DMS 273 (cell line): ENCODE measurements at regions not wholly inside any gene's neighbourhood (a gene's known extent, or its start where the extent isn't known, plus 50 kb on each side); places are given as distances from the start of the nearest gene placed in this dataset.
"Not testable (repeated sequence)": the region's sequence is repeated elsewhere in the genome, so short reads cannot be mapped to it uniquely, and the experiment has no call there.

Experiments used
- DNase-seq: peaks from one replicate; lab custom pipeline; 2025; ENCODE audit not compliant: unreplicated experiment; lab: John Stamatoyannopoulos, UW

- no peak for DNase-seq
Observed at GRCh38 chr20:58043236-58044140, 185.0 kb downstream of the ANKRD60 start.

- no peak for DNase-seq
Observed at GRCh38 chr20:58042591-58042990, 185.9 kb downstream of the ANKRD60 start.

- no peak for DNase-seq
Observed at GRCh38 chr20:58040447-58041290, 187.8 kb downstream of the ANKRD60 start.

GRCh38 chr20:58039274-58040092 lies 189.0 kb downstream of the ANKRD60 start:
- DNase-seq = no peak

GRCh38 chr20:58038123-58038654 lies 190.3 kb downstream of the ANKRD60 start:
- DNase-seq = no peak

- DNase-seq = no peak
Observed at GRCh38 chr20:58037631-58038030, 190.8 kb downstream of the ANKRD60 start.

- no peak for DNase-seq
Observed at GRCh38 chr20:58033026-58033536, 195.4 kb downstream of the ANKRD60 start.

GRCh38 chr20:58032599-58032998 lies 195.9 kb downstream of the ANKRD60 start:
- DNase-seq = no peak

- DNase-seq = not testable (repeated sequence)
Observed at GRCh38 chr20:58031350-58031749, 197.1 kb downstream of the ANKRD60 start.

- DNase-seq = peak; percentile 35
Observed at GRCh38 chr20:58028123-58028522, 200.3 kb downstream of the ANKRD60 start.

GRCh38 chr20:58026361-58026760 lies 202.1 kb downstream of the ANKRD60 start:
- DNase-seq = no peak

GRCh38 chr20:58025233-58025632 lies 203.2 kb downstream of the ANKRD60 start:
- DNase-seq = no peak

GRCh38 chr20:58024241-58024721 lies 204.2 kb downstream of the ANKRD60 start:
- DNase-seq = no peak

- no peak for DNase-seq
Observed at GRCh38 chr20:58023781-58024180, 204.7 kb downstream of the ANKRD60 start.

- DNase-seq = no peak
Observed at GRCh38 chr20:58023346-58023745, 205.1 kb downstream of the ANKRD60 start.

- no peak for DNase-seq
Observed at GRCh38 chr20:58022711-58023110, 205.7 kb downstream of the ANKRD60 start.

GRCh38 chr20:58021481-58021880 lies 207.0 kb downstream of the ANKRD60 start:
- peak; percentile 6 for DNase-seq

- no peak for DNase-seq
Observed at GRCh38 chr20:58020656-58021454, 207.6 kb downstream of the ANKRD60 start.

GRCh38 chr20:58019850-58020625 lies 208.4 kb downstream of the ANKRD60 start:
- no peak for DNase-seq
